IPS-11a (cell line): ENCODE measurements at regions not wholly inside any gene's neighbourhood (a gene's known extent, or its start where the extent isn't known, plus 50 kb on each side); places are given as distances from the start of the nearest gene placed in this dataset.

ENCODE experiments used
- H3K4me3 ChIP-seq: one replicate; pipeline ENCODE4 v1.5.1; 2013; ENCODE audit warnings: low read depth, low read length, control low read depth

GRCh38 chr20:63128956-63129355, 87.0 kb downstream of the YTHDF1 start:
- no peak overlapping the region for H3K4me3 ChIP-seq

DNA sequence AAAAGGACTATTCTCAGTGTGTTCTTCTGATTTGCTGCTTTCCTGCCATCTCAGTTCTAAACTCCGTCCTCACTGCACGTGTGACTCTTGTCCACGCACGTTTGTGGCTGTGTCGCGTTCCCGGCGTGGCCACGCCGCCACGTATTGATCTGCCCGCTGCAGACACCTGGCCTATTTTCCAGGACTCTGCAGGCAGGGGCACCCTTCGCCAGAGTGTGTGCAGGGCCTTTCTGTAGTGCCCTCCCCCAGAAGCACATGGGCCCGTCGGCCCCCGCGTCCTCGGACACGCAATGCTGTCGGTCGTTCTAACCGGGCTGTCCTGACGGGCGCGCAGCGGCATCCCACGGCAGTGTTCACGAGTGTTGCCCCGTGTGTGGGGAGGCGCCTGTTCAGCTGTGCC, 87.6 kb downstream of the YTHDF1 start:
- no peak overlapping the region for H3K4me3 ChIP-seq

- no peak overlapping the region for H3K4me3 ChIP-seq
These were observed 88.1 kb downstream of the YTHDF1 start for GRCh38 chr20:63127700-63128364.

- no peak overlapping the region for H3K4me3 ChIP-seq
These were observed 88.8 kb downstream of the YTHDF1 start for GRCh38 chr20:63126876-63127699.

- H3K4me3 ChIP-seq = no peak overlapping the region
These were observed 89.9 kb downstream of the YTHDF1 start for GRCh38 chr20:63125838-63126601.

GRCh38 chr20:63125581-63125837, 90.4 kb downstream of the YTHDF1 start:
- no peak overlapping the region for H3K4me3 ChIP-seq

- no peak overlapping the region for H3K4me3 ChIP-seq
These were observed 91.0 kb downstream of the YTHDF1 start for GRCh38 chr20:63124782-63125580.

- H3K4me3 ChIP-seq = no peak overlapping the region
These were observed 91.7 kb downstream of the YTHDF1 start for GRCh38 chr20:63124092-63124781.

- no peak overlapping the region for H3K4me3 ChIP-seq
These were observed 92.6 kb downstream of the YTHDF1 start for GRCh38 chr20:63123331-63123741.

- no peak overlapping the region for H3K4me3 ChIP-seq
These were observed 93.3 kb downstream of the YTHDF1 start for GRCh38 chr20:63122626-63123025.

- no peak overlapping the region for H3K4me3 ChIP-seq
These were observed 94.1 kb downstream of the YTHDF1 start for GRCh38 chr20:63121749-63122405.

DNA sequence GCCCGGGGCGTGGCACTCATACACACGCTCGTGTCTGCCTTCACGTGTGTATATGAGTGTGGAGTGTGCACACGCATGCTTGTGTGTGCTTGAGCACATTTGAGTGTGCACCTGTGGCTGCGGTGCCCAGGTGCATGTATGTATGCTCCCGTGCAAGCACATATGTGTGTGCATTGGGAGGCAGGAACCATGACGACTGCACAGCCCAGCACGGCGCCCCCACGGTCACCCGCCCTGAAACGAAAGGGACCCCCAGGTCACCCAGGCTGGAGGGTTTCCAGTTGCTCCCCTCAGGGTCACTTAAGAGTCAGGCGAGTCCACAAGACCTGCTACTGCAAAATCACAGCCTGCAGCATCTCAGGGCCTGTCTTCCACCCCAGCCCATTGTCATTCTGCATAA, 94.7 kb downstream of the YTHDF1 start:
- H3K4me3 ChIP-seq = no peak overlapping the region

DNA sequence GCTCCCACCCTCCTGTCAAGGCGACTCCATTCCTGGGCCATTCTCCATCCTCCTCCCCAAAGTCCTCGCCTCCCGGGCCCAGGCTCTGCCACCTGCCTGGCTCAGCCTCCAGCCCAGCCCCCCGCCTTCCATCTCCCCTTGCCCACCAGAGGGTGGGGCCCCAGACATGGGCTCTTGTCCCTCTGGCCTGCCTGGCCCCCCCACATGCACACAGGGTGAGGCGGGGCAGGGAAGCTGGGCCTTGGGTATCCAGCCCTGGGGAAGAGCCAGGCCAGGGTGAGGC, 95.2 kb downstream of the YTHDF1 start:
- no peak overlapping the region for H3K4me3 ChIP-seq

GRCh38 chr20:63119963-63120807, 95.7 kb downstream of the YTHDF1 start:
- no peak overlapping the region for H3K4me3 ChIP-seq

DNA sequence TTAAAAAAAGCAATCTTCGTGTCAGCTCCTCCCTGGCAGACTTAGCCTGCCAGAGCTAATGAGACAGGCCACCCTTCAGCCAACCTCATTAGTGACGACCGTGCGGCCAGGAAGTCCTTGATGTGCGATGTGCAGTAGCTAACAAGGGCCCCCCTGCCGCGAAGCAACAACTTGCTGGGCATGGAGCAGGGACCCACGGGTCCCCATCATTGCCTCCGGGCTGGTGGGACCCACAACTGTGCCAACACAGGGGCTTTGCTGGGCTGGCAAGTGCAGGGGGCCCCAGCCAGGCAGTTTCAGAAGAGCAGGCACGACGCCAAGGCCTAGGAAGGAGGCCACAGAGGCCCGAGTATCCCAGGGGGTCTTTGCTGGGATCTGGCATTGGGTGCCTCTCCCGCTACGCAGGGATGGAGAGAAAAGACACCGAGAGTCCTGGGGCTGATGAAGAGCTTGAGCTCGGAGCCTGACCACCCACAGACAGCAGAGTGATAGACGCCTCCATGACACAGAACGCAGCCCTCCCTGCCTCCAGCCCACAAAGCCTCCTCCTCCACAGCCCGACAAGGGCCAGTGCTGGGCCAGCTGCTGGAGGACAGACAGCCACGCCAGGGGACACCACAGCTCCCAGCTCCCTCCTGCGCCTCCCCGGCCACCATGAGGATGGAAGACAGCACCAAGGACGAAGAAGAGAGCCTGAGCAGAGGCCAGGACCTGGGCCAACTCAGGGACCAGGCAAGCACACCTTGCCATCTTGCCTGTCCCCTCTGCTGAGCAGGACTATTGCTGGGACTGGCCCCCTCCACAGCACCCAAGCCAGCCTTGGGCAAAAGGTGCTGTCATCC, 96.6 kb downstream of the YTHDF1 start:
- no peak overlapping the region for H3K4me3 ChIP-seq

- no peak overlapping the region for H3K4me3 ChIP-seq
These were observed 97.4 kb downstream of the YTHDF1 start for GRCh38 chr20:63118303-63119120.

GRCh38 chr20:63117661-63118302, 98.1 kb downstream of the YTHDF1 start:
- H3K4me3 ChIP-seq = no peak overlapping the region
